ENCODE measurements at regions not wholly inside any gene's neighbourhood (a gene's known extent, or its start where the extent isn't known, plus 50 kb on each side); places are given as distances from the start of the nearest gene placed in this dataset.

DNA sequence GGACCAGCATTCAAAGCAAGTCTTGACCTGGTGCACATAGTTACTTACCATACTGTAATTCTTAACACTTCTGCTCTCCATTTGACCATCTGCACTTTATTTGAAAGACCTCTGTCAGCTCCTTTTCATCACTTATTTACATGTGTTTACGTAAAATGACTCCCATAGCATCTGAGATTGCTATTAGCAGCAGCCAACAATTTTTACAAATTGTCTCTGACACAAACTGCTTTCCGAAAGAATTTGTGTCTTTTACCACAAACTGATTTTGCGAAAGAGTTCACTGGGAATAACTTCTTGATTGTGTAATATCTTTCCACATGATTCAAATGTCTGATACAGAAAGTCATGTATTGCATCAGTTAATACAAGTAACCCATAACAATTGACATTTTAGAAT lies 144.1 kb upstream of the PEX5L start:
- peaks cover 24% of the 10 kb centered on the region for H3K4me1 Mint-ChIP-seq (ENCODE audit: insufficient read depth, unreplicated experiment)

DNA sequence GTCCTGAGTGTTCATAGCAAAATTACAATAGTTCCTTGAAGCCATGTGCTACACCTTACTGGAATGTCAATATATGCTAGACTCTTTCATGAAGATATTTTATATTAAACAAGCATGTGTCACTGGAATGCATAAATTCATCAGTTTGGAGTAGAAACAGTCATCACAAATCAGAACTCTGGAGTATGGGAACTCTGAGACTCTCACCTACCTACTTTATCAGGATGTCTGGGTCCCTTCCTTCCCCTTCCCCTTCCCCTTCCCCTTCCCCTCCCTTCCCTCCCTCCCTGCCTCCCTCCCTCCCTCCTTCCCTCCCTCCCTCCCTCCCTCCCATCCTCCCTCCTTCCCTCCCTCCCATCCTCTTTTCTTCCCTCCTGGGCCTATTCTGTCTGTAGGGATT lies 144.7 kb upstream of the PEX5L start:
- H3K4me3 Mint-ChIP-seq (ENCODE audit: unreplicated experiment) = no peak overlapping the region
- CTCF ChIA-PET = no interaction called here
- TF ChIP-seq CTCF (IDR thresholded peaks at IDR 0.05; ENCODE audit: unreplicated experiment) = no peak
- no peaks in the 10 kb centered on the region for H3K36me3 Mint-ChIP-seq (ENCODE audit: insufficient read depth, unreplicated experiment)
- H3K4me1 Mint-ChIP-seq (ENCODE audit: insufficient read depth, unreplicated experiment) = peaks cover 24% of the 10 kb centered on the region
- BruUV-seq (replicated peaks) = no TSS peak
- H3K27ac Mint-ChIP-seq (ENCODE audit: low read depth, unreplicated experiment) = peak overlapping the region; percentile 95
- no peaks in the 10 kb centered on the region for H3K27me3 Mint-ChIP-seq (ENCODE audit: insufficient read depth, unreplicated experiment)
- intact Hi-C loops (cut with micrococcal nuclease) = no loop called here
- no peak for DNase-seq (ENCODE audit: unreplicated experiment)
- H3K9me3 Mint-ChIP-seq (ENCODE audit: unreplicated experiment) = no peaks in the 10 kb centered on the region
- POLR2A ChIA-PET = no interaction called here

More for the DNA sequence above, 144.1 kb upstream of the PEX5L start:
- TF ChIP-seq CTCF (IDR thresholded peaks at IDR 0.05; ENCODE audit: unreplicated experiment) = no peak
- no peaks in the 10 kb centered on the region for H3K9me3 Mint-ChIP-seq (ENCODE audit: unreplicated experiment)
- H3K4me3 Mint-ChIP-seq (ENCODE audit: unreplicated experiment) = peak overlapping the region; percentile 34
- ChIA-PET CTCF (no interaction called here), POLR2A (interaction anchor here (0.9 kb wide), 1 partner anchor 527 kb away, joined by 3 read pairs; no protein-coding TSS in a partner anchor)
- H3K36me3 Mint-ChIP-seq (ENCODE audit: insufficient read depth, unreplicated experiment) = no peaks in the 10 kb centered on the region
- H3K27ac Mint-ChIP-seq (ENCODE audit: low read depth, unreplicated experiment) = peak overlapping the region; percentile 95
- no peaks in the 10 kb centered on the region for H3K27me3 Mint-ChIP-seq (ENCODE audit: insufficient read depth, unreplicated experiment)
- intact Hi-C loops (cut with micrococcal nuclease) = no loop called here
- DNase-seq (ENCODE audit: unreplicated experiment) = peak; percentile 76
- BruUV-seq (replicated peaks) = no TSS peak

GRCh38 chr3:180183346-180183745 lies 146.6 kb upstream of the PEX5L start:
- no peak for TF ChIP-seq CTCF (IDR thresholded peaks at IDR 0.05; ENCODE audit: unreplicated experiment)
- no peaks in the 10 kb centered on the region for H3K27me3 Mint-ChIP-seq (ENCODE audit: insufficient read depth, unreplicated experiment)
- no peaks in the 10 kb centered on the region for H3K9me3 Mint-ChIP-seq (ENCODE audit: unreplicated experiment)
- no peak overlapping the region for H3K27ac Mint-ChIP-seq (ENCODE audit: low read depth, unreplicated experiment)
- ChIA-PET CTCF (interaction anchor here (0.6 to 0.7 kb wide), 2 partner anchors 131 to 432 kb away, joined by 3 read pairs; no protein-coding TSS in a partner anchor), POLR2A (interaction anchor here (0.7 kb wide), 1 partner anchor 214 kb away, joined by 3 read pairs; no protein-coding TSS in a partner anchor)
- intact Hi-C loops (cut with micrococcal nuclease) = no loop called here
- H3K4me3 Mint-ChIP-seq (ENCODE audit: unreplicated experiment) = no peak overlapping the region
- H3K36me3 Mint-ChIP-seq (ENCODE audit: insufficient read depth, unreplicated experiment) = no peaks in the 10 kb centered on the region
- H3K4me1 Mint-ChIP-seq (ENCODE audit: insufficient read depth, unreplicated experiment) = peaks cover 24% of the 10 kb centered on the region
- no peak for DNase-seq (ENCODE audit: unreplicated experiment)
- BruUV-seq (replicated peaks) = no TSS peak

- no peak for TF ChIP-seq CTCF (IDR thresholded peaks at IDR 0.05; ENCODE audit: unreplicated experiment)
- no TSS peak for BruUV-seq (replicated peaks)
- no peaks in the 10 kb centered on the region for H3K9me3 Mint-ChIP-seq (ENCODE audit: unreplicated experiment)
- ChIA-PET POLR2A (no interaction called here), CTCF (interaction anchor here (0.7 kb wide), 1 partner anchor 14 kb away, joined by 3 read pairs; no protein-coding TSS in a partner anchor)
- intact Hi-C loops (cut with micrococcal nuclease) = no loop called here
- H3K4me1 Mint-ChIP-seq (ENCODE audit: insufficient read depth, unreplicated experiment) = peaks cover 18% of the 10 kb centered on the region
- peak; percentile 34 for DNase-seq (ENCODE audit: unreplicated experiment)
- H3K36me3 Mint-ChIP-seq (ENCODE audit: insufficient read depth, unreplicated experiment) = no peaks in the 10 kb centered on the region
- no peaks in the 10 kb centered on the region for H3K27me3 Mint-ChIP-seq (ENCODE audit: insufficient read depth, unreplicated experiment)
- no peak overlapping the region for H3K27ac Mint-ChIP-seq (ENCODE audit: low read depth, unreplicated experiment)
- no peak overlapping the region for H3K4me3 Mint-ChIP-seq (ENCODE audit: unreplicated experiment)
These were observed 148.1 kb upstream of the PEX5L start for GRCh38 chr3:180184816-180185215.

Data from MCF 10A (cell line).